Astrocyte (in vitro differentiated cells and primary cell): ENCODE measurements at regions not wholly inside any gene's neighbourhood (a gene's known extent, or its start where the extent isn't known, plus 50 kb on each side); places are given as distances from the start of the nearest gene placed in this dataset.

Source experiments
- DNase-seq: peaks from one replicate; pipeline ENCODE4 v3.0.0-alpha.2; 2010; ENCODE audit warnings: low read depth
- FAIRE-seq: peaks from 2 replicates; lab custom pipeline; 2011; peaks lifted over from hg19 to GRCh38; lab: Jason Lieb, UNC
- H2AFZ ChIP-seq: 2 replicates; pipeline ENCODE4 v1.6.0; 2012; ENCODE audit warnings: low read depth, low read length, inconsistent platforms
- H3K27ac ChIP-seq: 2 replicates; pipeline ENCODE4 v1.5.1; 2011; ENCODE audit warnings: low read depth, low read length, inconsistent platforms
- H3K27me3 ChIP-seq: 2 replicates; pipeline ENCODE4 v1.6.0; 2011; ENCODE audit warnings: low read length, inconsistent platforms; ENCODE audit not compliant: insufficient read depth
- H3K36me3 ChIP-seq: 2 replicates; pipeline ENCODE4 v1.5.1; 2011; ENCODE audit warnings: low read length, inconsistent platforms; ENCODE audit not compliant: insufficient read depth
- H3K4me1 ChIP-seq: 2 replicates; pipeline ENCODE4 v1.5.1; 2011; ENCODE audit warnings: low read length, inconsistent platforms; ENCODE audit not compliant: insufficient read depth
- H3K4me2 ChIP-seq: 2 replicates; pipeline ENCODE4 v1.6.0; 2012; ENCODE audit warnings: low read length, inconsistent platforms
- H3K4me3 ChIP-seq: 2 replicates; pipeline ENCODE4 v1.5.1; 2011; ENCODE audit warnings: low read depth, mild to moderate bottlenecking, low read length, inconsistent platforms; ENCODE audit not compliant: insufficient read depth
- H3K79me2 ChIP-seq: 2 replicates; pipeline ENCODE4 v1.6.0; 2012; ENCODE audit warnings: mild to moderate bottlenecking, low read length, inconsistent platforms; ENCODE audit not compliant: insufficient read depth
- H3K9ac ChIP-seq: 2 replicates; pipeline ENCODE4 v1.6.0; 2012; ENCODE audit warnings: mild to moderate bottlenecking, low read length, inconsistent platforms
- H3K9me3 ChIP-seq: 2 replicates; pipeline ENCODE4 v1.5.1; 2012; ENCODE audit warnings: low read depth, mild to moderate bottlenecking, low read length, inconsistent platforms; ENCODE audit not compliant: insufficient read depth
- H4K20me1 ChIP-seq: 2 replicates; pipeline ENCODE4 v1.6.0; 2012; ENCODE audit warnings: low read length, inconsistent platforms; ENCODE audit not compliant: insufficient read depth
- H3K27ac Mint-ChIP-seq: one replicate; pipeline ENCODE4 v1.8.0; 2021; ENCODE audit warnings: mild to moderate bottlenecking, mixed read lengths; ENCODE audit not compliant: unreplicated experiment
- H3K27me3 Mint-ChIP-seq: one replicate; pipeline ENCODE4 v1.8.0; 2021; ENCODE audit warnings: low read depth, mixed read lengths; ENCODE audit not compliant: unreplicated experiment
- H3K36me3 Mint-ChIP-seq: one replicate; pipeline ENCODE4 v1.8.0; 2021; ENCODE audit warnings: low read depth, mixed read lengths; ENCODE audit not compliant: unreplicated experiment
- H3K4me1 Mint-ChIP-seq: one replicate; pipeline ENCODE4 v1.8.0; 2021; ENCODE audit warnings: low read depth, mixed read lengths; ENCODE audit not compliant: unreplicated experiment
- H3K4me3 Mint-ChIP-seq: one replicate; pipeline ENCODE4 v1.8.0; 2021; ENCODE audit warnings: mild to moderate bottlenecking, moderate library complexity, mixed read lengths; ENCODE audit not compliant: unreplicated experiment
- H3K9me3 Mint-ChIP-seq: one replicate; pipeline ENCODE4 v1.8.0; 2021; ENCODE audit warnings: mild to moderate bottlenecking, mixed read lengths; ENCODE audit not compliant: unreplicated experiment
- CTCF ChIP-seq: IDR thresholded peaks from 2 replicates; pipeline ENCODE4 v1.5.1; 2011; ENCODE audit warnings: low read depth, mild to moderate bottlenecking, inconsistent platforms, low read length, moderate library complexity; ENCODE audit not compliant: insufficient read depth
- EZH2 ChIP-seq: IDR thresholded peaks from 2 replicates; pipeline ENCODE4 v1.6.1; 2012; ENCODE audit warnings: mild to moderate bottlenecking, low read length, inconsistent platforms; ENCODE audit not compliant: insufficient read depth

GRCh38 chr1:182175361-182175931 lies 113.9 kb upstream of the ZNF648 start:
- H3K9me3 Mint-ChIP-seq, result no peaks in the 10 kb centered on the region
- TF ChIP-seq EZH2 (no peak), CTCF (no peak)
- H3K4me1 Mint-ChIP-seq, result no peaks in the 10 kb centered on the region
- Histone ChIP-seq H3K79me2 (no peaks in the 10 kb centered on the region), H3K27me3 (no peaks in the 10 kb centered on the region), H4K20me1 (no peaks in the 10 kb centered on the region), H3K27ac (no peak overlapping the region), H3K4me1 (no peaks in the 10 kb centered on the region), H3K9me3 (no peaks in the 10 kb centered on the region), H3K9ac (no peak overlapping the region), H3K4me2 (no peak overlapping the region), H2AFZ (no peak overlapping the region), H3K4me3 (no peak overlapping the region), H3K36me3 (no peaks in the 10 kb centered on the region)
- H3K36me3 Mint-ChIP-seq, result no peaks in the 10 kb centered on the region
- H3K27me3 Mint-ChIP-seq, result no peaks in the 10 kb centered on the region
- H3K27ac Mint-ChIP-seq, result no peak overlapping the region
- H3K4me3 Mint-ChIP-seq, result no peak overlapping the region
- DNase-seq, result no peak
- no peak for FAIRE-seq

- FAIRE-seq, result no peak
Observed at GRCh38 chr1:182174513-182174855, 113.0 kb upstream of the ZNF648 start.

More at GRCh38 chr1:182174513-182174855, 113.0 kb upstream of the ZNF648 start:
- no peaks in the 10 kb centered on the region for H3K36me3 ChIP-seq
- no peaks in the 10 kb centered on the region for H3K9me3 ChIP-seq
- no peak overlapping the region for H2AFZ ChIP-seq
- no peaks in the 10 kb centered on the region for H3K27me3 ChIP-seq
- H3K4me3 ChIP-seq, result no peak overlapping the region
- H3K27ac ChIP-seq, result no peak overlapping the region
- H3K4me2 ChIP-seq, result no peak overlapping the region
- DNase-seq, result no peak
- TF ChIP-seq CTCF, result no peak
- TF ChIP-seq EZH2, result no peak
- no peak overlapping the region for H3K4me3 Mint-ChIP-seq
- H3K4me1 ChIP-seq, result no peaks in the 10 kb centered on the region
- H4K20me1 ChIP-seq, result no peaks in the 10 kb centered on the region
- H3K27me3 Mint-ChIP-seq, result no peaks in the 10 kb centered on the region
- H3K9ac ChIP-seq, result no peak overlapping the region
- H3K4me1 Mint-ChIP-seq, result no peaks in the 10 kb centered on the region
- H3K9me3 Mint-ChIP-seq, result no peaks in the 10 kb centered on the region
- H3K27ac Mint-ChIP-seq, result no peak overlapping the region
- no peaks in the 10 kb centered on the region for H3K79me2 ChIP-seq
- no peaks in the 10 kb centered on the region for H3K36me3 Mint-ChIP-seq
